GM21576 (cell line): ENCODE measurements at regions not wholly inside any gene's neighbourhood (a gene's known extent, or its start where the extent isn't known, plus 50 kb on each side); places are given as distances from the start of the nearest gene placed in this dataset.
"Not testable (repeated sequence)": the region's sequence is repeated elsewhere in the genome, so short reads cannot be mapped to it uniquely, and the experiment has no call there.

ENCODE experiments used
- ATAC-seq: cut with Tn5 transposase; IDR thresholded peaks from one replicate; pipeline ENCODE4 v1.9.1; 2021; ENCODE audit warnings: mild to moderate bottlenecking, moderate library complexity; ENCODE audit not compliant: unreplicated experiment

DNA sequence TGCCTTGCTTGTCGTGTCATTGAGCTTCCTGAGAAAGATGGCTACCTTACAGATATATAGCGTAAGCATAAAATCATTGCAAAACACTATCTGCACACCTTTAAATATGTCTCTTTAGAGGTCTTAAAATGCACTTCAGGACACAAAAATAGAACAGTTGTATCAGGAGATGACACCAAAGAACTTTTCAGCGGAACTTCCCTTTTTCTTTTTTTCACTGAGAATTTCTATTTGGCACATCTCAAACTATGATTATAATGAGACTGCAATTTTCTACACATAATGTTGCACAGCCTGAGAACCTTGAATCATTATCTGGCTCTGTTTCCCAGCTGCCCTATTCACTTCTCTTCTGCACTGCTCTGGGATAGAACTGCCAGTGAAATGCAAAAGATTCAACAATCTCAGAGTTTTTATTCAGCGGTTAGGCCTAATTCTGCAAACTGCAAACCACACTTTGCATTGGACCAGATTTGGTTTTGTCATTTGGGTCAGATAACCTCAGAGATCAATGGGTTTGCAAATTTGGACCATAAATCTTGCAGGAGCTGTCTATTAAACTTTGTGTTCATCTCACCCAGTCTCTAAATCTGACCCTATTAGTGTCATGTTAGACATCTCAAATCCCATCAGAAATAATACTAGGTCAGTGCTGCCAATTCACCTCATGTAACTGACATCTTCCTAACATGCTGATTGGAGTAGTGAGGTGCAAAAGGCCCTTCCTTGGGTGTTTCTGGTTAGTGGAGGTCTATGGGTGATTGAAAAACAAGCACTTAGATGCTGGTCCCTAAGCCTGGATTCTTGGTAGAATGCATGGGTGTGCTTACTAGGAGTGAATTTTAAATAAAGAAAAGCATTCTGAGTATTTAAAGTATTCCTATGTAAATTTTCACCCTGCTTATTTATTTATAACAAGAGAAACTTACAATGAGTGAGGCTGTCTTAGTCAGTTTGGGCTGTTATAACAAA lies 382.7 kb downstream of the UTRN start:
- no peak for ATAC-seq

DNA sequence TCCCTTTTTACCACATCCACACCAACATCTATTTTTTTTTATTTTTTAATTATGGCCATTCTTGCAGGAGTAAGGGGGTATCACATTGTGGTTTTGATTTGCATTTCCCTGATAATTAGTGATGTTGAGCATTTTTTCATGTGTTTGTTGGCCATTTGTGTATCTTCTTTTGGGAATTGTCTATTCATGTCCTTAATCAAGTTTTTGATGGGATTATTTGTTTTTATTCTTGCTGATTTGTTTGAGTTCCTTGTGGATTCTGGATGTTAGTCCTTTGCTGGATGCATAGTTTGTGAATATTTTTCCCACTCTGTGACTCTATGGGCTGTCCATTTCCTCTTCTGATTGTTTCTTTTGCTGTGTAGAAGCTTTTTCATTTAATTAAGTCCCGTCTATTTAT lies 385.1 kb downstream of the UTRN start:
- not testable (repeated sequence) for ATAC-seq

DNA sequence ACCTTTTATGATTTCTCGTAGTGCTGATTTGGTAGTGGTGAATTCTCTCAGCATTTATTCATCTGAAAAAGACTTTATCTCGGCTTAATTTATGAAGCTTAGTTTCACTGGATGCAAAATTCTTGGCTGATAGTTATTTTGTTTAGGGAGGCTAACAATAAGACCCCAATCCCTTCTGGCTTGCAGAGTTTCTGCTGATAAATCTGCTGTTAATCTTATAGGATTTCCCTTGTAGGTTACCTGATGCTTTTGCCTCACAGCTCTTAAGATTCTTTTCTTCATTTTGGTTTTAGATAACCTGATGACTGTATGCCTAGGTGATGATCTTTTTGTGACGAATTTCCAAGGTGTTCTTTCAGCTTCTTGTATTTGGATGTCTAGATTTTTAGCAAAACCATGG lies 388.7 kb downstream of the UTRN start:
- no peak for ATAC-seq

DNA sequence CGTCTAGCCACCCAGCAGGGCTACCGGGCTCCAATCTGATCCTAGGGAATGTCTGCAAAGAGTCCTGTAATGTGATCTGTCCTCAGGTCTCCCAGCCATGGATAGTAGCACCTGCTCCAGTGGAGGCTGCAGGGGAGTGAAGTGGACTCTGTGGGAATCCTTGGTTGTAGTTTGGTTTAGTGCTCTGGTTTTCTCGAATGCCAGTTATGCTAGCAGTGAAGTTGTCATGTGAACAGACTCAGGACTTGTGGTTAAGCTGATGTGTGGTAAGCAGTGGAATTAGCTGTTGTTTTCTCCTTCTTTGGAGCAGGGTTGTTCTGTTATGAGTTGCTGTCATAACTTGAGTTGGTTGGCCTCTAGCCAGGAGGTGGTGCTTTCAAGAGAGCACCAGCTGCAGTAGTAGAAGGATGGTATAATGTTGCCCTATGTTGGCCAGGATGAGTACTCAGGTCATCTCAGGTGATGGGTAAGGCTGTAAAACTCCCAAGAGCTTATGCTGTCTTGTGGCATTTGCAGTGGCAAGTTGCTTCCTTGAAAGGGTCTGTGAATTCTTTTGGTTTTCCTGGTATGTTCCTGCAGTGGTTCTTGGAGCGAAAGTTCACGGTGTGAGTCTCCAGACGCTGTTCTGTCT lies 390.2 kb downstream of the UTRN start:
- no peak for ATAC-seq

DNA sequence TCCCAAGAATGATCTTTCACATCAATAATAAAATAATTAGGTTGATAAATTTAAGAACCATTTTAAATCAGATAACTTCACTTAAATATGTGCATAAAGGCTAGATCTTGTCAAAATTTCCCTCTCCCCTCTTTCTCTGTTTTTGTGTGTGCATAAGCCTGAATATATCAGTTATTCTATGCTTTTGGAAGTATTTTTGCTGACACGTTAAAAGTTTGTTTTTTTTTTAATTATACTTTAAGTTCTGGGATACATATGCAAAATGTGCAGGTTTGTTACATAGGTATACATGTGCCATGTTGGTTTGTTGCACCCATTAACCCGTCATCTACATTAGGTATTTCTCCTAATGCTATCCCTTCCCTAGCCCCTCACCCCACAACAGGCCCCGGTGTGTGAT lies 391.2 kb downstream of the UTRN start:
- not testable (repeated sequence) for ATAC-seq

DNA sequence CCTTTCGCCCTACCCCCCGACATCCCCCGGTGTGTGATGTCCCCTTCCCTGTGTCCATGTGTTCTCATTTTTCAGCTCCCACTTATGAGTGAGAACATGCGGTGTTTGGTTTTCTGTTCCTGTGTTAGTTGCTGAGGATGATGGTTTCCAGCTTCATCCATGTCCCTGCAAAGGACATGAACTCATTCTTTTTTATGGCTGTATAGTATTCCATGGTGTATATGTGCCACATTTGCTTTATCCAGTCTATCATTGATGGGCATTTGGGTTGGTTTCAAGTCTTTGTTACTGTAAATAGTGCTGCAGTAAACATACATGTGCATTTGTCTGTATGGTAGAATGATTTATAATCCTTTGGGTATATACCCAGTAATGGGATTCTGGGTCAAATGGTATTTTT lies 392.1 kb downstream of the UTRN start:
- ATAC-seq = not testable (repeated sequence)

DNA sequence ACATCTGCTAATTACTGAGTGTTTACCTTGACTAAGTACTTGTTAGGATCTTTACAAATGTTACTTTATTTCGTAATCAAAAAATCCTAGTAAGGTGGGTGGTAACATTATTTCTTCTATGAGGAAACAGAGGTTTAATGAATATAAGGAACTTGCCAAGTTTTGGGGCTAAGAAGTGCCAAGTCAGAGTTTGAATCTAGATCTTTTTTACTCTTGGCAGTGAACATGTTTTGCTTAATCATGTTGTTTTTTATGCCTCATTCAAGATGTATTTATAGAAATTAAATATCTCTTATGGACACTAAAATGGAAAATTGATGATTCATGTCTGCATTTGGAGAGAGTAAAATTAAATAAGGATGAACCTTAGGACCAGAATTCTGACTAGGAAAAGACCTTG lies 393.7 kb downstream of the UTRN start:
- ATAC-seq = no peak

DNA sequence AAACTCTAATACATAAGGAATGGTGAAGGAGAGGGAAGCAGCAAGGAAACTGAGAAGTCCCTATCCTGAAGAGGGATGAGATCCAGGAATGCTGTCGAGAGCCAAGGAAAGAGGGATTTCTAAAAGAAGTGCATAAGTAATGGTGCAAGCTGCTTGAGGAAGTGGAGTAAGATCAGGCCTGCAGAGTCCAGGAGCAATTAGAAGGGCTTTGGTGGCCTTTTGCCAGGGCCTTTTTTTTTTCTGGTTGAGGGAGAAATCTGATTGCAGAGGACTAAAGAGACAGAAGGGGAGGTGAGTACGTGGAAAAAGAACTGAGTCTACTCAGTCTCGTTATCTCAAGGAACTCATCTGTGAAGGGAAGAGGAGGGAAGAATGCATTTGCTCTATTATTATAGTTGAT lies 396.2 kb downstream of the UTRN start:
- ATAC-seq = no peak

DNA sequence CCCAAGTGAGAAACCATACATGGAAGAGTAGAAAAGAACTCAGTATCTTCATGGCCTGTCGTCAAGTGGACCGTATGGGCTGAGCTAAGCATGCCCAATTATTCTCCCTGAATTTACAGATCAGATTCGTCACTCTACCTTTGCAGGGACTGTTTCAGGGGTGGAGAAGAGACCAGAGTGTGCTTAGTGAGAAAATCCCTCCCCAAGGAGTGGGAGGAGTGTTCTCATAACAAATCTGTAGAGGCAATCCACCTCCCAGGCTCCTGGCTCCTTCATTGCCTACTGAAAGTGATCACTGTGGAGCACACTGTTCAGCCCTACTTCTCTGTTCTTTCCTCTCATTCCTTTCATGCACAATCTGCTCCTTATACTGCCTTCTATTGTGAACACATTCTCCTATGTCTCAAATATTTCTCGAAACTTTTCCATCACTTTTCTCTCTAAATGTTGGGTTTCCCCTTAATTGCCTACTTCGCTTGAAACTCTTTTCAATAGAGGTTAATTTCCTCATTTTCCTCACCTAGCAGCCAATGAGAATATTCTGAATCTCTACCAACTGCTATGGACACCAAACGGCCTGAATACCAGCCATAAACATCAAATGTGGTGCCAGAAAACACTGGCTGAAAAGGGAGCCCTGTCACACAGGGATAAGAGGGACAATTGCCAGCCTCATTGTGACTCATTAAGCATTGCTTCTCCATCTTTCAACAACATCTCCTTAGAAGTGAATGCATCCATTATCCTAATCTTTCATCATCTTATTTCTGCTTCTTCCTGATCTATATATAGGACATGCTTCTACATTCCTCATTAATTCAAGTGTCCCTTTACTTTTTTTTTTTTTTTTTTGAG lies 398.3 kb downstream of the UTRN start:
- no peak for ATAC-seq

DNA sequence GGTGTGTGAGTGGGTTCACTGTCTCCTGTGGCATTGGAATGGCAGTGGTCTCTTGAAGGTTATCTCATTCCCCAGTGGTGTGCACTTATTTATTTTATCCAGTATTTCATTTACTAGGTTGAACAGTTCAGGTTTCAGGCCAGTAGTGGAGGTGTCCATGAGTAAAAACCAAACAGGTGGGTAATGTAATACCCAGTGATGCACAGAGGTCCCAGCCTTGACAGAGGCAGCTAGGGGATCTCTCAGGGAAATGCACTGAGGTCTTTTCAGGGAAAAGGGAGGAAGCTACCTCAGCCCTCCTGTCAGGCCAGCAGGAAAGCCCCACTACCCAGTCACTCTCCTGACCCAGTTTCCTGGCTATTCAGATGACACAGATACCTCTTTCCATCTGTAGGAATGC lies 403.6 kb downstream of the UTRN start:
- ATAC-seq = no peak

DNA sequence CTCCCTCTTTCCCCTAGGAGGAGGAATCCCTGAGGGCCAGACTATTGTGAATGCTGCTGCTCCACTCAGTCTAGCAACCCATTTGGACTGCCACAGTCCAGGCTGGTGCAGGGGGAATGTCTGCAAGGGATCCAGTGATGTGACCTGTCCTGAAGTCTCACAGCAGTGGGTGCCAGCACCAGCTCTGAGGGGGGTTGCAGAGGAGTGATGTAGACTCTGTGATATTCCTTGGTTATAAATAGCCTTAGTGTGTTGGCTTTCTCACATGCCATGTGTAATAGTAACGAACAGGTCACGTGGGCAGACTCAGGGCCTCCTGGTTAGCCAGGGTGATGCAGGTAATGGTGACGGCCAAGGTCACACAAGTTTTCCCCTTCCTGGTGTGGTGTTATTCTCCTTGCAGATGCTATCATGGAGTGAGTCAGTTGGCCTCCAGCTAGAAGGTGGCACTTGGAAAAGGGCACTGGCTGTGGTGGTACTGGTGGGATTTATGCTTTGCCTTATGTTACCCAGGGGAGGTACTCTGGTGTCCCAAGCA lies 404.4 kb downstream of the UTRN start:
- ATAC-seq = no peak

DNA sequence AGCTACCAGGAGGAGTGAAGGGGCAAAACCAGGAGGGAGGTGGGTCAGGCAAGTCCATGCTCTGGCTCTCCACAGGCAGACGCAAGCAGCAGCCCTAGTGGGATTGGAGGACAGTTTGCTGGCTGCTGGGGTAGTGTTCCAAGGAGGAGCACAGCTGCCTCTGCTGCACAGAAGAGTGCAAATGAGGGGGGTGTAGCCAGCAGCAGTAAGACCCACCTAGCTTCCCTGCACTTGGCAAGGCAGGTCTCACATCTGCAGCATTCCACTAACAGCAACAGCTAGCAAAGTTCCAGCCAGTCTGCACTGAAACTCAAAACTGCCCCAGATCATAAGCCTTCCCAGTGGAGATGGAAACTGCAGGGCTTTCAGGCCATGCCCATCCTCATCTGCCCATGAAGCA lies 405.0 kb downstream of the UTRN start:
- no peak for ATAC-seq

DNA sequence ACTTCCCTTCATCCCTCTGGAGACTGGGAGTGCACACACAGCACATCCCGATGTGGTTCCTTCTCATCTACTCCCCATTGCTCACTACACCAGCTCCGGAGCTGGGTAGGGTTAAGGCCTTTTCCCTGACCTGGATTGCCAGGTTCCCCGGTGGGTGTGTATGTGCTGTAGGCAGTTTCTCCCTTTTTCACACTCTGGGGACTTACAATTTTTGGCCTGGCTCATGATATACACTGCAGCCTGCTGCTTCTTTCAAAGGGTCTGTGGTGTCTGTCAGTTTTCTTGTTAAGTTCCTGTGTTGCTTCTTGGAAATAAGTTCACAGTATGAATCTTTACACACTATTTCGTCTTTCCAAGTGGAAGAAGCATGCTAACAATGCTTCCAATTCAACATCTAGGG lies 405.5 kb downstream of the UTRN start:
- no peak for ATAC-seq

DNA sequence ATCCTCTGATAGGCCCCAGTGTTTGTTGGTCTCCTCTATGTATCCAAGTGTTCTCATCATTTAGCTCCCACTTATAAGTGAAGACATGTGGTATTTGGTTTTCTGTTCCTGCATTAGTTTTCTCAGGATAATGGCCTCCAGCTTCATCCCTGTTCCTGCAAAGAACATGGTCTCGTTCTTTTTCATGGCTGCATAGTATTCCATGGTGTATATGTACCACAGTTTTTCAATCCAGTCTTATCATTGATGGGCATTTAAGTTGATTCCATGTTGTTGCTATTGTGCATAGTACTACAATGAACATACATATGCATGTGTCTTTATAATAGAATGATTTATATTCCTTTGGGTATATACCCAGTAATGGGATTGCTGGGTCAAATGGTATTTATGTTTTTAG lies 406.9 kb downstream of the UTRN start:
- ATAC-seq = not testable (repeated sequence)

DNA sequence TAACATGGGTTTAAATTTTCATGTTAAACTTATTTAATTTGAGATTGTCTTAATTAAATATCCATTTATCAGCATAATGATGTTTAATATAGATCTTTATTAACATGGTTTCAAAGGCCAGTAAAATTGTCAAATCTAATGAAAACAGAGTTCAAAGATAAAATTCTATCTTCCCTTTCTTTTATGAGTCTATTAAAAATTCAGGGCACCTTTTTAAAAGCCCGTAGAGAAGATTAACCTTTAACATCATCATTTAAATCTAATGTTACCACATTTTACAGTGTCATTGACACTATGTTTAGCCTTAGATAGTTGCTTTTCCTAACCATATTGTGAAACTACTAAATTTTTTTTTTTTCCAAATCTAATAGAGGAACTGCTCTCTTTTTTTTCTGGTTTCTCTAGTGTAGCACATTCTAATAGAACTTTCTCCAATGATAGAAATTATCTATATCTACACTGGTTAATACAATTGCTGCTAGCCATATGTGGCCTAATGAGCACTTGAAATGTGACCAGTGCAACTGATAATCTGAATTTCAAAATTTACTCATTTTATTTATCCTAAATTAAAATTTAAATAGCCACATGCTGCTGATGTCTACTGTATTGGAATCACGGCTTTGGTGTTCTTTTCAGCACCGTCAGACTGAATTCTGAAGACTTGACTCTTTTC lies 410.9 kb downstream of the UTRN start:
- ATAC-seq = no peak

DNA sequence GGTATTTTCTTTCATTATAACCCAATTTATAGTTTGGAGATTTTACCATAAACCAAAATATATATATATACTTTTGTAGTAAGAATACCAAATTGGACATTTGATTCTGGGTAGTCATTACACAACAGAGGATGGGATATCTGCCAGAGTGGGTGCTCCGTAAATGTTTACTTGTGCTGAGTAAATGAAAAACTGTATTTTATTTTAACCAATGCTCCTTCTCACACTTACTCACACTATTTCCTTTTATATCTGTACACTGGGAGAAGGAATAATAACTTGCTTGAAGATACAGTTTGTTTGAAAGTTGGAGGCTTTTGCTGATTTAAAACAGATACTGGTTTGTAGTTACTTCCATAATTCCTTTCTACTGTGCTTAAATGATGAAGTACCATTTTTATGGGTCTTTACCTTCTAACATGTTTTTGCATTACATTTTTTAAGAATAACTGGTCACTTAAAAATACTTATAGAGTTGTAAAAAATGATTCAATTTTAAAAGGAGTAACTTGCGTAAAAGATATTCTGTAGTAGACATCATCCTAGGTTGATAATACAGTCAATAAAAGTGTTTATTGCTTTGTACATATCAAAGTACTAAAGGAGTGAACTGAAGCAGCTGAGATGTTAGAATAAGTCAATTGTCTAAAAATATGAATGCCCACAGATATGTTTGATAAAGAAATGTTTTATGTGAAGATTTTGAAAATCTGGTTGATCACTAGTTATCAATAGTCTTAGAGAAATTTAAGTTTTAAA lies 411.7 kb downstream of the UTRN start:
- no peak for ATAC-seq

DNA sequence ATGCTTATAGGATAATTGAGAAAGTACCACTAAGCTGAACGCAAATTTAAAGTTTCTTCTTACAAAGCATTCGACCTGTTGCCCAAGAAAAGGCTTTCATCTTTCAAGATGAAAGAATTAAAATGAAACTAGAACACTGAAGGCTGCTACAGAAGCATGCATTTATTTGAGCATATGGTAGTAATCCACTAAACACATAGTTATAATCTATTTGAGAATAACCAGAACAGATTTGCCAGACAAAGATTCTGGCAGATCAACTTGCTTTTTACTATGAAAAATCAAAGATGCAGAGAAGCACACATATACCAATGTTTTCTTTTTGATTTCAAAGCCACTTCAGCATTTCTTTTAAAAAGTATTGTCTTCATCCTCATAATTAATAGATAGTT lies 412.2 kb downstream of the UTRN start:
- no peak for ATAC-seq

DNA sequence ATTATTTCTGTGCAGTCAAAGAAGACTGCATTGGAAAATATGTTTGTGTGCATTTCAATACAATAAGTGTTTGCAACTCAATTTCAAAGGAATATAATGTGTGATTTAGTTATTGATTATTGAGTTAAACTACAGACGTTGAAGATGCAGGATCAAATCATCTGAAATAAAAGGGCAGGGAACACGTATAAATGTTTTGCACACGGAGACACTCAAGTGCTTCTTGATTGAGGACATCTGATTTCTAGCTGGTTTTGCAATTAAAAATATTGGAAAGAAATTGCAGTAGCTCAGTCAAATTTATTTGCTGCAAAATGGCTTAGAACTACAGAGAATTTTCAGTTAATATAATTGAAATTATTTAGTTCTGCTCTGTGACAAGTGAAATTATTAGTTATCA lies 412.7 kb downstream of the UTRN start:
- ATAC-seq = no peak

DNA sequence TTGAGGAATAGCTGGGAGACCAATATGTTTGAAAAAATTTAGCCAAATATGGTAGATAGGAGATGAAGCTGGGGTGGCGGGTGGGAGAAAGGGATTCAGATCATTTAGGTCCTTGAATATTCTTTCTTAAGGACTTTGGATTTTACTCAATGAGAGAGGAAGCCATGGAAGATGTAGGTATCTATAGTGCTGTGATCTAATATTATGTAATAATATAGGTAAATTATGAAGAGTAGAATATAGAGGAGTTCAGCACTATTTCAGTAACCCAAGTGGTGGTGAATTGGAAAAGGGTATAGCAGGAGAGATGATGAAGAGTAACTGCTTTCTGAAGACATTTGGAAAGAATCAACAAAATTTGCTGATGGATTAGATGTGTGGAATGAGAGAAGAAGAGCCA lies 417.6 kb downstream of the UTRN start:
- ATAC-seq = no peak

DNA sequence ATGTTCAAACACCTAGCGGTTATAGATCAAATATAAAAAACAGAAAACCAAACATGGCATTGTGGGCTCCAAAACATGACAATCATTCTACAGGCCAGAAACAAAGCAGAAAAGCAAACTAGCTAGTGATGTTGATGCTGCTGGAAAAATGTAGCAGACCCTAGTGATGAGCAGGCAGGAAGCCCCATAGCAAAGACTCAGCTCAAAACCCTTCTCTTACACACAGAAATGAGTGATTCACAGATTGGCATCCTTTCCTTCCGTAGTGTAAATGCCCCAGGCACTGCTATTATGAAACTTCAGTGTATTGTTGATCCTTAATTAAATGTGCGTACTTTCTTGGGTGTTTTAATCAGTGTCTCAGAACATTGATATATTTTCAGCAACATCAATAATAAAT lies 425.1 kb downstream of the UTRN start:
- no peak for ATAC-seq
